Glutamatergic neuron (in vitro differentiated cells): ENCODE measurements at regions not wholly inside any gene's neighbourhood (a gene's known extent, or its start where the extent isn't known, plus 50 kb on each side); places are given as distances from the start of the nearest gene placed in this dataset.

Source experiments
- DNase-seq: peaks from one replicate; pipeline ENCODE4 v3.0.0; 2022
- H3K27ac Mint-ChIP-seq: one replicate; pipeline ENCODE4 v1.8.0; 2020; ENCODE audit warnings: mild to moderate bottlenecking, mixed read lengths, inconsistent platforms; ENCODE audit not compliant: unreplicated experiment
- H3K27me3 Mint-ChIP-seq: one replicate; pipeline ENCODE4 v1.8.0; 2020; ENCODE audit warnings: mild to moderate bottlenecking, moderate library complexity, mixed read lengths, inconsistent platforms; ENCODE audit not compliant: unreplicated experiment
- H3K36me3 Mint-ChIP-seq: one replicate; pipeline ENCODE4 v1.8.0; 2020; ENCODE audit warnings: mild to moderate bottlenecking, mixed read lengths, inconsistent platforms; ENCODE audit not compliant: unreplicated experiment
- H3K4me1 Mint-ChIP-seq: one replicate; pipeline ENCODE4 v1.8.0; 2020; ENCODE audit warnings: mild to moderate bottlenecking, low read depth, mixed read lengths, inconsistent platforms; ENCODE audit not compliant: unreplicated experiment
- H3K4me3 Mint-ChIP-seq: one replicate; pipeline ENCODE4 v1.8.0; 2020; ENCODE audit warnings: mild to moderate bottlenecking, mixed read lengths, inconsistent platforms; ENCODE audit not compliant: unreplicated experiment
- H3K9me3 Mint-ChIP-seq: one replicate; pipeline ENCODE4 v1.8.0; 2020; ENCODE audit warnings: mild to moderate bottlenecking, moderate library complexity, mixed read lengths, inconsistent platforms; ENCODE audit not compliant: unreplicated experiment
- CTCF ChIP-seq: fragments of 200-600 bp; sonication (generic); IDR thresholded peaks from one replicate; pipeline ENCODE4 v1.5.0; 2021; ENCODE audit not compliant: partially characterized antibody, unreplicated experiment

- Mint-ChIP-seq H3K27ac (no peak overlapping the region), H3K9me3 (peaks cover 8% of the 10 kb centered on the region)
- DNase-seq = peak; percentile 16
Measured at GRCh38 chr7:1324028-1324900, 91.6 kb downstream of the UNCX start.

GRCh38 chr7:1325246-1325645 is 92.6 kb downstream of the UNCX start:
- peaks cover 7% of the 10 kb centered on the region for H3K27me3 Mint-ChIP-seq
- no peak for DNase-seq
- H3K4me3 Mint-ChIP-seq = no peak overlapping the region
- no peak overlapping the region for H3K27ac Mint-ChIP-seq
- peaks cover 18% of the 10 kb centered on the region for H3K4me1 Mint-ChIP-seq
- H3K36me3 Mint-ChIP-seq = no peaks in the 10 kb centered on the region
- H3K9me3 Mint-ChIP-seq = peaks cover 8% of the 10 kb centered on the region
- no peak for TF ChIP-seq CTCF

More at GRCh38 chr7:1324028-1324900, 91.6 kb downstream of the UNCX start:
- Mint-ChIP-seq H3K36me3 (no peaks in the 10 kb centered on the region), H3K4me3 (no peak overlapping the region), H3K27me3 (peaks cover 7% of the 10 kb centered on the region), H3K4me1 (peaks cover 12% of the 10 kb centered on the region)
- TF ChIP-seq CTCF = no peak

GRCh38 chr7:1325646-1326510 is 93.2 kb downstream of the UNCX start:
- TF ChIP-seq CTCF = no peak
- Mint-ChIP-seq H3K4me1 (peaks cover 16% of the 10 kb centered on the region), H3K27ac (no peak overlapping the region), H3K36me3 (no peaks in the 10 kb centered on the region), H3K27me3 (peaks cover 3% of the 10 kb centered on the region), H3K4me3 (no peak overlapping the region), H3K9me3 (peaks cover 6% of the 10 kb centered on the region)
- DNase-seq = peak; percentile 42

- H3K27ac Mint-ChIP-seq = peak overlapping the region; percentile 28
- H3K36me3 Mint-ChIP-seq = no peaks in the 10 kb centered on the region
- peaks cover 6% of the 10 kb centered on the region for H3K9me3 Mint-ChIP-seq
- peaks cover 2% of the 10 kb centered on the region for H3K27me3 Mint-ChIP-seq
- no peak for TF ChIP-seq CTCF
- peaks cover 16% of the 10 kb centered on the region for H3K4me1 Mint-ChIP-seq
- no peak overlapping the region for H3K4me3 Mint-ChIP-seq
- DNase-seq = no peak
Measured at GRCh38 chr7:1326511-1326785, 93.8 kb downstream of the UNCX start.

- DNase-seq = no peak
- peaks cover 12% of the 10 kb centered on the region for H3K4me1 Mint-ChIP-seq
- peaks cover 2% of the 10 kb centered on the region for H3K27me3 Mint-ChIP-seq
- no peak overlapping the region for H3K27ac Mint-ChIP-seq
- peaks cover 5% of the 10 kb centered on the region for H3K9me3 Mint-ChIP-seq
- no peaks in the 10 kb centered on the region for H3K36me3 Mint-ChIP-seq
- TF ChIP-seq CTCF = no peak
- no peak overlapping the region for H3K4me3 Mint-ChIP-seq
Measured at GRCh38 chr7:1329261-1329660, 96.6 kb downstream of the UNCX start.
